8988T (cell line): ENCODE measurements at regions not wholly inside any gene's neighbourhood (a gene's known extent, or its start where the extent isn't known, plus 50 kb on each side); places are given as distances from the start of the nearest gene placed in this dataset.

Experiments
- DNase-seq: peaks from one replicate; pipeline ENCODE4 v3.0.0; 2011

DNA sequence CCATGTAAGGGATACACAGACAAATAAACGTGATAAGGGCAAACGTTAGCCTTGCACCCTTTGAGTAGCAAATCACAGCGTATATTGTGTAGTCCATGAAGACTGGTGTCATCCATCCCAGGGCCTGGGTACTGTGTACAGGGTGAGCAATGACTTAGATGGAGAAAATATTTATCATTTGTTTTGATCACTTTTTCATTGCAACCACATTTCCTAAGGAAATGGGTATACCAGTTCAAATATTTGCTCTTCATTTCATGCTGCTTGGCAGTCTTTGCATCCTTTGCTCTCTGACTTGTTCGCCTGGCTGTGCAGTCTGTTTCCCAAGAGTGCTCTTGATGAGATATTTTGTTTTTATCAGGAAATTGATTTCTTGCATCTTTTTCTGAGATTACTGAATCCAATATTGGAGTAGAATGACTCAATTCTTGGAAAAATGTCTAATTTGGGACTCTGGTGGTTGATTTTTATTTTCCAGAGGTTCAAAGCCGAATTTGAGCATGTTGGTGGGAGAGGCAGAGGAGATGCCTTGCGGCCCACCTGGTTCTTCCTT lies 424.6 kb upstream of the SEMA6D start:
- no peak for DNase-seq

DNA sequence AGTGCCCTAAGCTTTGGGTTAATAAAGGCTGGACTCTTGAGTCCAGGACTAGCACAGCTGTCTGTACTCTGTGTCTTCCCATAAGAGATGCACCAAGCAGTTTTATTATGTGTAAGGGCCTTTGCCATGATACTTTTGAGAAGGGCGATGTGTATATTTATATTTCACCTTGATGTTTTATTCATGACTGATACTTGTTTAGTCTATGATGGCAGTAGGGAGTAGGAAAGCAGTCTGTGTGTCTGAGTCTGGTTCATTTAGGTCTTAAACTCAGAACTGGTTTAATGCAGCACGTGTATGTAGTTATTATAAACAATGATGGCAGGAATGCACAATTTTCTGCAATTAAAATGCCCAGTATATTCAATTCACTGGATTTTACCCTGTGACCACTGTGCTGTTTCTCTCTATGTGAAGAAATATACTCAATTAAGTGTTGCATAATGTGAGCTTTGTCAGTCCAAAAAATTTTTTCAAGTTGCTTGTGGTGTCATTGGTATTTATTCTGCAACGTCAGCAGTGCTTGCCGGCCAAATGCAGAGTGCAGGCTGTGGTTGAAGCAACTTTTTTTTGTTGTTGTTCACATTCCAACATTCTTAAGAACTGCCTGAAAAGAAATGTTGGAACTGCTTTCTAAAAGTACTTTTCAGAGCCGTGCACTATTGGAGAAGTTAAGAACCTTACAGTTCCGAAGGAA lies 423.7 kb upstream of the SEMA6D start:
- no peak for DNase-seq

DNA sequence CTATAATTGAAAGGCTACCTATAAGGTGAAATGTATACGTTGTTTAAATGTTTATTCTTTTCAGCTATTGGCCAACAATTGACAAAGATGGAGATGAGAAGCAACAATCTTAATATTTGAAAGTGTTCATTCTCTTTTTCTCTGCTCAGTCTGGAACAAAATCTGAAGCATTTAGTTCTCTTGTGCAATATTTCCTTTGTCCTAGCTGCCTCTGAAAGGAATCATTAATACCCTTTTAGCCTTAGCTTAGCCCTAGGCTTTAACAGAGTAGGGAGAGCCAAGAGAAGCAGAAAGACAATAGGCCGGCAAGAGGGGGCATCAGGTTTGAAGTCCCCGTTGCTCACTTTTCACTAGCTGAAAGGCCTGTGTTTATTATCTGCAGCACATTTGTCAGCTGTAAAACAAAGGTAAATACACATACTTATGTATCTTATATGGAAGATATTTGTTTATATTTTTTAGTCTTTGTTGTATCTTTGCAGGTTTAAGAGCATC lies 422.5 kb upstream of the SEMA6D start:
- no peak for DNase-seq

DNA sequence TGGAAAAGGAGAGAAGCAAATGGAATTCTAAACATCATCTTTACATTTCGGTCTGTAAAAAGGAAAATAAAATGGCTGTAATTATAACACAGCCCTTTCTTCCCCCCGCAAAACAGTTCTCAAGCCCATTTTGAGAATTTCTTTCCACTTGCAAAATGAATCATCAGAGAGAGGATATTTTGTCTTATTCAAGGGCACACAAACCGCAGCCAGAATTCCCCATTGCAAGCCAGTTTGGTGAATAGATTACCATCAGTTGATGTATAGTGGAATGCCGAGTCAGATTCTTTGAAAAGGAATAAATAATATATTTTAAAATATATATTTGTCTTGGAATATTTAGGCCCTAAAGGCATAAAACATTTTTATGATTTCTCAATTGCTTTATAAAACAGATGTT lies 420.4 kb upstream of the SEMA6D start:
- no peak for DNase-seq

DNA sequence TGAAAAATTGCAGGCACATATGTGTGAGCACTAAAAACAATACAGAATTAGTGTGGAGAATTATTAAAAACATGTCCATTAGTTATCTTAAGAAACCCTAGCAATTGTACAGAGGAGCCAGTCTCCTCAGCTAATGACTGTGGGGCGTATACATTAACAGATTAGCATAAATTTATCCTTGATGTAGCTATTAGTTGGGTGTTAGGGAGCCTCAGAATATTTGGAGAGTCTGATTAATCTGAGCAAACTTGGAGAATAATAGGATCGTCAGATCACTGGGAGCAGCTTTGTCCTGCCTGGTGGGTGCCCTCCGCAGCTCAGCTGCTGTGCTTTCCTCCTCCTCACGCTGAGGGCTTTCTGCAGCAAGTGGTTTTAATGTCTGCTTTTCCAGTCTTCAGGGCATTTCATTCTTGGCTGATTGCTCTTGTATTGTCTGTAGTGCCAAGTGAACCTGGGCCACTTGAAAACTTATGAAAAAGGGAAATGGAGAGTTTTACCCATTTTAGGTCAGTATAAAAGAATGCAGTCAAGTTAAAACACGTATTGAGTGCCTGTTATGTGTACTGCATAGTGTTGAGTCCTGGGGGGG lies 417.4 kb upstream of the SEMA6D start:
- DNase-seq, result no peak

DNA sequence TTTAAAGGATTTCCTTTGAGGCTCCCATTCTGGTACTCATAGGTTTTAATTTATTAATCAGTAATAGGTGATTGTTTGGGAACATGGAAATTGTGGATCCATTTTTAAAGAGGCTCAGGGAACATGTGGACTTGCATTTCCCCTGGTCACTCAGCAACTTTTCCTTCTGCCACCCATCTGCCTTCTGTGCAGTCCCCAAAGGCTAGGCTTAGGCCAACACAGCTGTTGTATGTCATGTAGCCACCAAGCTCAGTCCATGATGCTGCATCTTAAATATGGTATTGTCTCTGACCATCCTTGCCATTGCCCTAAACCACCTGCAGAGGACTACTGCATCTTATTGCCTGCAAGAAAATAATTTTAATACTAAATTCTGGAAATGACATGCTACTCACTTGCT lies 416.7 kb upstream of the SEMA6D start:
- DNase-seq, result no peak

DNA sequence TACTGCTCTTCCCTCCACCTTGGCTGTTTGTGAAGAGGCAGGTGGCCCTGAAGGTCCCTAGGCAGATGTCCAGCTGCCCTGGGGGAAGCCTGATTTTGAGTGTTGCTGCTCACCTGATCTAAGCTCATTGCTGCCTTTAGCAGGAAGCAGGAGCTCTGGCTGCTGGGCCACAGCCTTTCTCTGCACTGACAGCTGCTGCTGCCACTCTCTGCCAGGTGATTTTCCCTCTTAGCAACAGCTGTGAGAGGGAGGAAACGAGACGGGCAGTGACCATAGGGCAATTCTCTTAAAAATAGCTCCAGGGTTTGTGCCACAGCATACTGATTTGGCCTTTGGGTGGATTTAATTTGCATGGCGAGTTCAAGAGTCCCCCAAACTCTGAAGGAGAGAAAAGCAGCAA lies 415.8 kb upstream of the SEMA6D start:
- DNase-seq, result no peak

DNA sequence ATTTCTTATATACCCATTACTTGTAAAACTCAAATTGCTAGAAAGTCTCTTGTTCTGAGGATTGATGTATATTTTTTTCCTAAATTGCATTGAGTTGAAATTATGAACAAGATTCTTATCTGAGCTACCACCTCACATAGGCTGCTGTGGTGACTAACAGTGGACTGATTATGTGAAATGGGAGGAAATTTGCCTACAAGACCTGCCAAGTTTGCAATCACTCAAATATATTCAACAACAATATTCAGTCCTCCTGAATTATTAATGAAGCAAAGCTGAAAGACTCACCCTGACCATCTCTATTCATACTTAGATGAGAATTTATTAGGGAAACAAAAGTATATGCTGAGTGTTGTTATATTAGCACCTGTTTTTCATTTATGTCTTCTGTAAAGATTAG lies 412.6 kb upstream of the SEMA6D start:
- DNase-seq, result no peak

DNA sequence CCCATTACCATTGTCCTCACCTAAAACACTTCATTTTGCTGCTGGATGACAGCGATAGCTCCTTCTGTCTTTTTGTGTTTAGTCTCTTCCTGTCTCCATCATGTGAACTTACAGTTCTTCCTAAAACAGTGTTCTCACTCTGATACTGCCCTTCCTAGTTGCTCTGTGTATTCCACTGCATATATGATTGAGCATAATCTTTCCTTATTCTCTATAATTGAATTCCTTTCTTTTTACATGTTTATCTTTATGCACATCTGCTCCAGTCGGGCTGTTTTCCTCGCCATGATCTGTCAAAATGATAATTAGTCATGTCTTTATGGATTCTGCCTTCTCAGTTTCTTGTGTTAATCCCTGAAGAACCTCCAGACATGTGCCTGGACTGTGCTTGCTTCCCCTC lies 405.1 kb upstream of the SEMA6D start:
- DNase-seq, result no peak

DNA sequence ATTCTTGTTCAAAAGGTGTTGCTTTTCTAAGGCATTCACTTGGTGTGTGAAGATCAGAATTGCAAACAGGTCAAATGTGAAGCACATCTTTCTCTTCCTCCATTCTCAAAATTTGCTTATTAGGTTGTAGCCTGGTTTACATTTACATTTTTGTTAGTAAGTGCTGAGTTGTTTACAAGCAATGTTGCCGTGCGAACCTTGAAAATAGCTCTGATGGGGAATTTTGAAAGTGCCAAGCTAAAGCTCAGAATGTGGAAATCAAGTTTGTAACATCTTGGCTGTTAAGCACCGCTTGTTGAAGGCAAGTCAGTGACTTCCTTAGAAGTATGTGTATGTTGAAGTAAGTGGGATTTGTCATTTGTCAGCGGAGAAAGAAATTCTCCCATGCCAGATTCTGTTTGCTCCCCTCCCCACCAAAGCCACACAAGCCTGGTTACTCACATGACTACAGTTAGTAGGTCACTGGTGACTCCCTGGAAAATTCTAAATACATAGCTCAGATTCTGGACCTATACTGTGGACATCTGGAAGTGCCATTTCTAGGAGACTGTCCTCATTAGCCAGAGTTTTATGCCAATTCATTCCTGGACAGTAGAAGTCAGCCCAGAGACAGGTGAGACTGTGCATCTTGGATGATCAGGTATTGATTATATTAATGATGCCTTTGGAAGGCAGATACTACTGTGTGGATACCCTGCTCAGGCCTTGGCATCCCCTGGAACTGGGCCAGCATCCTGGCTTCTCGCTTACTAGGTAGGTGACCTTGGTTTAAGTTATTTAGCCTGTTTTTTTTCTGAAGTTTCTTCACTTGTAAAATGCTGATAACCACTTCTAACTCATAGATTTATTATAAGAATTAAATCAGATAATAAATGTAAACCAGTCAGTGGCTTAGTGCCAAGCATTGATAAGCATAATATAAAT lies 390.6 kb upstream of the SEMA6D start:
- DNase-seq, result no peak

DNA sequence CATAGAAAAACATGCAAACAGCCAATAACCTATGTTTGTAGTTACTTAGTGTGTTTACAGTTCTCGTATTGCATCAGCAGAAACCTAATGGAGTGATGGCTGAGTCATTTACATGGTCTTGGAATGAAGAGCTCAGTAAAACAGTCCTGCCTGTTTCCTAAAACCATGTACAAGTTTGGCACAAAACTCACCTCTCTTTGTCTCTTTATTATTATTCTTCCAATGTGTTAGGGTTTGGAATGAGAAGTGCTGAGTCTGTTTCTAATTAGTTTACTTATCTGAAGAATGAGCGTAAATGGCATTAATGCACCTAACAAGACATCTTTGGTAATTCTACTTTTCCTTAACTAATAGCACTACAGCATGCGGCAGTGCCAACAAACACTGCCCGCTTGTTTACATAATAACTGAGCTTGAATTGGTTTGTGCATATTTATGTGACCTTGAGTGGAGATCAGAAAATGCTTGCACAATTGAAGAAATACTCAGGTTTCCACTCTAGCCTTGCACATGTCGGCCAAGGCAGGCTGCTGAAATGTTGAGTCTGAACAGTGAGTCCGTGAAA lies 385.4 kb upstream of the SEMA6D start:
- DNase-seq, result no peak

DNA sequence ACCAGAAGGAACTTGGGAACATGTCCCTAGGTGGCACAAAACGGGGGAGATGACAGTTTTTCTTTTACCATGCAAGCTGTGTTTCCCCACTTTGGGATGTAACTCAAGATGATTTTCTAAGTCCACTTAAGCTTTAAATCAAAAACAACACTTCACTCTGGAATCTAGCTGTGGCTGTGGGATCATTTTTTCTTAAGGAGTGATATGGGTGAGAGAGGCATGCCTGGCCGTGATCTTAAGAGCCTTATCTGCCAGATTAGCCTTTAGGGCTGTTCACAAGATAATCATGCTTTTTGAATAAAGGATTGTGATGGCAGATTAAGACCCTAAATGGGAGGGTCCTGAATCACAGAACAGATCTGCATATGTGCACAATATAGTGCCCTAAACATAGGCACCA lies 384.8 kb upstream of the SEMA6D start:
- no peak for DNase-seq

DNA sequence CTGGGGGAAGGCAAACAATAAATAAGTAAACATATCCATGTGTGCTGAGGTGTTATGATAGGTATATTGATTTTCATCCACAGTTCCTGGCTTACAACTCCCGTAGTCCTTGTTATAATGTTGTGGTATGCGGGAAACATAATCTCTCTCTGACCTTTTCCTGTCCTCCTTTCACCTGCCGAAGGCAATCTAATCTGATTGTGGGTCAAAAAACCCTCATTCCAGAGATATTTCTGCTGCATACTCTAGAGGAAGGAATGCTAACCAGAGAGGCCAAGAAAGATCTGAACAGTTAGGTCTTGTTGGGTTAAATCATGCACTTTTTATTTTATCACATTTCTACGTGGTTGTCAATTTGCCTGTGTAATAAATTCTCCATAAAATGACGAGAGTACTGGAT lies 383.6 kb upstream of the SEMA6D start:
- no peak for DNase-seq

DNA sequence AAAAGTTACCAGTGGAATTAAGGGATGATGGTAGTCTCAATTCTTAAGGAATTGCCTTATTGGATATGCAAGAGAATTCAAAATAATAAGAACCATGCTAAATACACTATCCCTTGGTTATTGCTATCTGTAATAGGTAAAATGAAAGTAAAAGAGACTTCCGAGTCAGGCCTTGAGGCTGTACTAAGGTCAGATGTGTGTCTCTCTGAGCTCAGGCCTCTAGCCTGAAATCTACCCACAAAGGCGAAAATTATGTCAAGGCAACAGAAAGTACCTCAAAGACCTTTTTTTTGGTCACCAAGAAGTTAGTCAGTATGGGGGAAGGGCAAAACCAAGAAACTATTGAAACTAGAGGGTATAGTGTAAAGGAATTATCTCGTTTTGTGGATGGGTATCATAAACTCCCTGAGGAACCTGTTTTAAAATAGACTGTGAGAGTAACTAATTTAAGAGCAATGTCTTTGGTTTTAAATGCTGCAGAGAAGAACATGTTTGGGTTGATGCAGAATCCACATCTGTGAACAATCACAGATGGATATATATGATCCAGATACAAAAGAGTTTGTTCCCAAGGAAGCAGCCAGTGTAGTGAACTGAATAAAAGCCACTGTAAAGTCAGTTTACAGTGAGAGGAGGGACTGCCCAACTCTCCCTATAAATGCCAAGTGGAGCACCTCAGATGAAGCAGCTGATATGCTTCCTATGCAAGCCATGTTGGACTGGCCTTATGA lies 382.3 kb upstream of the SEMA6D start:
- no peak for DNase-seq

DNA sequence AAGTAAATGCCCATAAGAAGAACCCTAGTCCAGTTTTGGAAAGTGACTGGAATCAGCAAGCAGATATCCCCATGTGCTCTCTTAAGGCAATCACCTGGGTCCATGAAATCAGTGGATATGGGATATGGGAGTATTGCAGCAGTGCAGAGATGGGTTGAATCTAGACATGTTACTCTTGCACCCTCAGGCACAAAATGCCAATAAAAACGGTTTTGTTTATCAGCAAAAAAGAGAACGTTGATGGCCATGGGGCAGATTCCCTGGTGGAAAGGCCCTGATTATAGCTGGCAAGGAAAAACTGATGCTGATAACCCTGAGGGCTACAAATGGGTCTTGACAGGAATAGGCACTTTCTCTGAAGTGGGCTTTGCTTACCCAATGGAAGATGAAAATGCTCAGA lies 380.2 kb upstream of the SEMA6D start:
- no peak for DNase-seq

DNA sequence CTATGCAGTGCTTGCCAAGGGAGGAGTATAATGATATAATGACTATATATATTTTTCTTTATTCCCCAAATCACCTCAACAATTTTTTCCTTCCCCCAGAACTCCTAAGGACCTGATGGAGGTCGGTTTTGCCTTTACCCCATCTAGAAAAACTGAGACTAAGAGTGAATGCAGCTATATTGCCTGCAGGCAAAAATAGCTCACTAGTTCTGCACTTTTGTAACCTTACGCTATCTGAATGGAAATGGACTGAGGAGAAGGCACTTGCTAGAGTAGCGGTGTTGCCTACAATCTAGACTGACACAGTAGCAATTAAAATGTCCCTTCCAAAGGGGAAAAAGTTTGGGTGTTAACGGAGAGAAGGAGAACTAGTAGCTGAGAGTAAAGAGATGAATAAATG lies 379.5 kb upstream of the SEMA6D start:
- no peak for DNase-seq

DNA sequence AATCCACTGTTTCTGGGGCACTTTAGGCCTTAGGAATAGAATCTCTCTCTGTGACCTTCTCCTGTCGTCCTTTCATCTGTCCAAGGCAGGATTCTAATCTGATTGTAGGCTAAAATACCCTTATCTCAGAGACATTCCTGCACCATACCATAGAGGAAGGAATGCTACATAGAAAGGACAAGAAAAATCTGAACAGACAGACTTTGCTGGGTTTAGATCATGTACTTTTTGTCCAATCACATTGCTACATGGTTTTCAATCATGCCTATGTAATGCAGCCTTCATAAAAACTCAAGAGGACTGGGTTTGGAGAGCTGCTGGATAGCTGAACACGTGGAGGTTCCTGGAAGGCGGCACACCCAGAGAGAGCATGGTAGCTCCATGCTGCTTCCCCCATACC lies 378.5 kb upstream of the SEMA6D start:
- DNase-seq, result no peak

DNA sequence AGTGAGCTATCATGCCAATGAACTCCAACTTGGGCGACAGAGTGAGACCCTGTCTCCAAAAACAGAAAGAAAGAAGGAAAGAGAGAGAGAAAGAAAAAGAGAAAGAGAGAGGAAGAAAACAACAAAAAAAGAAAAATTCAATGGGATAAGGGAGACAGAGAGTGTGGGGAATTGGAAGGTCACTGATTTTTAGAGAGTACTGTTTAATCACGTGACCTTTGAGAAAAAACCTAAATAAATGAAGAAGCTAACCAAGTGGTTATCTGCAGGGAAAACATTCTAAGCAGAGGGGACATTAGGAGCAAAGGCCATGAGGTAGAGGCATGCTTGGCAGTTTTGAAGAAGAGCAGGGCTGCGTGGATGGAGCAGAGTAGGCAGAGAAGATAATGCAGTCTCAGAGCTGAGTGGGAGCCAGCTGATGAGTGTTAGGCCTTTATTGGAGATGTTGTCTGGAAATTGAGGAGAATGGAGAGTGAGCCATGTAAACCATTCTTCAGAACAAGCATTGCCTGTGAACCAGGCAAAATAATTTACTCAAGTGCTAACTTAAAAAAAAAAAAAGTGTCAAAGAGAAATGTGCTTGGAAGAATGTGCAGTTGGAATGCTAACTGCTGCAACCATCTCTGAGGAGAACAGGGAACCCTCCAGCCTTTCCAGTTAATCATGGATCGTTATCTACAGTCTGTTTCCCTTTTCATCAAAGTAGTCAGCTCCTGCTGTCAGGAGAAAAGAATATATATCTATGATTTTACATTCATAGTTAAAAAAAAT lies 377.3 kb upstream of the SEMA6D start:
- no peak for DNase-seq

DNA sequence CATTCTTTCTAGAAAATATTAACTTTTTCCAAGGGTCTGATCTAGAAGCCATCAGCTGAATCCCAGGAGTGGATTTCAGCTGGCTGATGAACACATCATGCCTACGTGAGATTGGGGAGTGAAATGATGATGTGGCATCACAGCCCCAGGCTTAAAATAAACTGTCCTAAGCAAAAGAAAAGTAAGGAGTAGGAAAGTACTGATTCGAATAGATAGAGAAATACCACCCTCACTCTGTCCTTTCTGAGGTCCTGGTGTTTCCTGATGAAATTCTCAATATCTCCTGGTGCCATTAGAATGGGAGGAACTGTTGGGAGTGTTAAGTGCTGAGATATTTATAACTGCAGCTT lies 376.8 kb upstream of the SEMA6D start:
- DNase-seq, result no peak

DNA sequence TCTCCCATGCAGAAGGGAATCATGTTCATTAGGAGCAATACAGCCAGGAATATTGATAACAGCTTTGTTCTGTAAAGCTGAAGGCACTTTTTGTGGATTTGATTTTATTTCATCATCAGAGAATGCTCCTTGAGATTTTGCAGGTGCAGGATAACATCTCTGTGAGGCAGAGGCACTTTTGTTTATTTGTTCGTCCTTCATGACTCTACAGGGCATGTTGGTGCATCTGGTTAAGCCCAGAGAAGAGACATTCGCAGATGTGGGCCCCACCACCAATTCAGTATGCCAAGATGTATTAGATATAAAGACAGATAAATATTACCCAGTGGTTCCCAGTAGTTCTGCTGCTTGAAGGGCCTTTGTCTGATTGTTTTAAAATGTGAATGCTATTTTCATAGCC lies 368.1 kb upstream of the SEMA6D start:
- no peak for DNase-seq

DNA sequence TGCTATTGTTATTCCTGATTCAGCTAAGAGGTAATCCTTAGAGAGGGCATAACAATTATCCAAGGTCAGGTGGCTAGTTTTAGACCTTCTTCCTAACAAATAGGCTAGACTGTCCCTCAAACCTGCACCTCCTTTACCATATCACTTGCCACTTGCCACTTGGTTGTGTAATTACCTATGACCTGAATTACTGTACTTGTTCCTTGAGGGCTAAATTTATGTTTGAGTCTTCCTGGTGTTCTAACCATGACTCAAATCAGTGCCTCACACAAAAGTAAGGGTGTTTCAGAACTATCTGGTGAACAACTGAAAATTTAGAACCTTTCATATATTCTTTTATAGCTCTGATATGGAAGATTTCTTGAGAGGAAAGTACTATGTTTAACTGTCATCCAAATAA lies 365.8 kb upstream of the SEMA6D start:
- DNase-seq, result no peak

DNA sequence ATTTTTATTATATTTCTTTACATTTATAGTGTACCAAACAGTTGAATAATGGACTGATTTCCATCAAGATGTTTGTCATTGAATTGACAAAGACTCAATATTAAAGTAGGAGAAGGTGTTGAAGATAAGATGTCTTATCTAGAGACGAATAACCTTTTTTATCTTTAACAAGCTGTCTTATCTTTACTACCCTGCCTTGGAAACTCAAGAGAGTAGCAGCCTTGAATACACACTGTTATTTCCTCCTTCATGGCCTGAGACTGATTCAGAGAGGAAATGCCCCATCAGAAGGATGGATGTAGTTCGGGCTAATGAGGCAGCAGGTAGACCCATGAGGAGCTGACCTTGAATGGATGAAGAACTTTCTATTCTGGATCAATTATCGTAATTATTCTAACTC lies 365.1 kb upstream of the SEMA6D start:
- DNase-seq, result no peak
